ENCODE measurements at regions not wholly inside any gene's neighbourhood (a gene's known extent, or its start where the extent isn't known, plus 50 kb on each side); places are given as distances from the start of the nearest gene placed in this dataset.

- peaks cover 0 to 9% of the 10 kb centered on the region in 2 experiments; a peak in 1 of 4 replicates for H3K4me1 ChIP-seq (ENCODE audit: control insufficient read depth in 1 of 2, insufficient read depth in 2 of 2, low read depth in 1 of 2, low read length in 1 of 2)
- H4K20me1 ChIP-seq (ENCODE audit: insufficient read depth): no peaks in the 10 kb centered on the region
- ChIA-PET POLR2A (no interaction called here), CTCF (interaction anchor here (0.6 kb wide), 1 partner anchor 540 kb away, joined by 3 read pairs; no protein-coding TSS in a partner anchor)
- no peak overlapping the region for H3K4me2 ChIP-seq
- no peak overlapping the region for H3K27ac ChIP-seq (ENCODE audit: low read depth in 2 of 2, low read length in 1 of 2)
- no peaks in the 10 kb centered on the region for H3K9me3 ChIP-seq
- DNase-seq: no peak
- no peak for TF ChIP-seq ELF1 (IDR thresholded peaks at IDR 0.05)
- no peak for TF ChIP-seq TCF12 (IDR thresholded peaks at IDR 0.05)
- TF ChIP-seq TAF1 (IDR thresholded peaks at IDR 0.05; ENCODE audit: borderline replicate concordance, low read depth, low read length): no peak
- TF ChIP-seq NFIC (IDR thresholded peaks at IDR 0.05; ENCODE audit: borderline replicate concordance): no peak
- TF ChIP-seq IRF3 (IDR thresholded peaks at IDR 0.05; ENCODE audit: low read depth, low read length): no peak
- no peak for TF ChIP-seq CTCF (IDR thresholded peaks at IDR 0.05)
- no peak for TF ChIP-seq USF2 (IDR thresholded peaks at IDR 0.05; ENCODE audit: borderline replicate concordance, low read depth, low read length)
- TF ChIP-seq REST (IDR thresholded peaks at IDR 0.05; ENCODE audit: low read depth, low read length): no peak
- no peak for TF ChIP-seq FOXM1 (IDR thresholded peaks at IDR 0.05; ENCODE audit: low read depth)
- no peak for TF ChIP-seq RCOR1 (IDR thresholded peaks at IDR 0.05; ENCODE audit: low read length)
- no peak overlapping the region for H3K9ac ChIP-seq
- no peaks in the 10 kb centered on the region for H3K9me2 ChIP-seq
- no peak overlapping the region for H3K4me3 ChIP-seq (ENCODE audit: low read depth in 2 of 2, low read length in 1 of 2)
- H3K27me3 ChIP-seq (ENCODE audit: insufficient read depth): no peaks in the 10 kb centered on the region
- WGBS (ENCODE audit: low lambda C conversion rate): 50% methylated on average over 2 of the region's 2 CpGs
- no peaks in the 10 kb centered on the region for H3K79me2 ChIP-seq (ENCODE audit: insufficient read depth)
- H2AFZ ChIP-seq (ENCODE audit: low read depth): no peak overlapping the region
- H3F3A ChIP-seq (replicated peaks; ENCODE audit: insufficient read depth): peaks cover 5% of the 10 kb centered on the region
- H3K36me3 ChIP-seq (replicated peaks in 1 of 2; ENCODE audit: control insufficient read depth in 1 of 2, insufficient read depth in 2 of 2, low read length in 1 of 2): no peaks in the 10 kb centered on the region
Measured at GRCh38 chr16:50866806-50867205, 124.9 kb downstream of the CYLD start.

All from SK-N-SH (cell line).